GM12878 (cell line): ENCODE measurements at regions not wholly inside any gene's neighbourhood (a gene's known extent, or its start where the extent isn't known, plus 50 kb on each side); places are given as distances from the start of the nearest gene placed in this dataset.

Experiments used
- ATF3 ChIP-seq: IDR thresholded peaks from 2 replicates; pipeline ENCODE4 v1.6.1; 2011; ENCODE audit warnings: low read depth, mild to moderate bottlenecking, low read length, moderate library complexity, borderline replicate concordance; ENCODE audit errors: extremely low read depth
- BCL11A ChIP-seq: IDR thresholded peaks from 2 replicates; pipeline ENCODE4 v1.6.1; 2011; ENCODE audit warnings: low read depth, low read length
- BMI1 ChIP-seq: fragments of 450-650 bp; IDR thresholded peaks from 2 replicates; pipeline ENCODE4 v1.6.1; 2016; ENCODE audit warnings: mild to moderate bottlenecking, moderate library complexity, borderline replicate concordance
- CBFB ChIP-seq: IDR thresholded peaks from 2 replicates; pipeline ENCODE4 v1.6.1; 2016; ENCODE audit warnings: antibody characterized with exemption, low read depth
- CEBPZ ChIP-seq: fragments of 150-350 bp; IDR thresholded peaks from 2 replicates; pipeline ENCODE4 v1.6.1; 2016; ENCODE audit warnings: low read depth, low read length
- CUX1 ChIP-seq: IDR thresholded peaks from 2 replicates; pipeline ENCODE4 v1.6.1; 2012; ENCODE audit warnings: improper control_type of control experiment, low read depth, low read length; ENCODE audit not compliant: insufficient replicate concordance
- DPF2 ChIP-seq: fragments of 450-650 bp; IDR thresholded peaks from 2 replicates; pipeline ENCODE4 v1.6.1; 2017; ENCODE audit warnings: mild to moderate bottlenecking
- EGR1 ChIP-seq, 2 experiments: IDR thresholded peaks; 1 replicate in 1 of 2; 2 replicates in 1 of 2; pipeline ENCODE4 v1.6.1; 2011 to 2012; ENCODE audit warnings: low read depth in 2 of 2, low read length in 2 of 2, borderline replicate concordance in 1 of 2, mild to moderate bottlenecking in 1 of 2, moderate library complexity in 1 of 2
- FOXM1 ChIP-seq: IDR thresholded peaks from 2 replicates; pipeline ENCODE4 v1.6.1; 2012; ENCODE audit warnings: low read depth, mild to moderate bottlenecking, inconsistent platforms, low read length, moderate library complexity
- KDM1A ChIP-seq: fragments of 200-600 bp; sonication (generic); IDR thresholded peaks from 2 replicates; pipeline ENCODE4 v1.6.1; 2016; ENCODE audit warnings: borderline replicate concordance
- KLF5 ChIP-seq: fragments of 450-650 bp; IDR thresholded peaks from 2 replicates; pipeline ENCODE4 v1.6.1; 2014; ENCODE audit warnings: mild to moderate bottlenecking; ENCODE audit not compliant: partially characterized antibody
- MEF2B ChIP-seq: fragments of 450-650 bp; IDR thresholded peaks from 2 replicates; pipeline ENCODE4 v1.6.1; 2018; ENCODE audit warnings: mild to moderate bottlenecking, moderate library complexity; ENCODE audit not compliant: partially characterized antibody, poor library complexity, severe bottlenecking
- NFIC ChIP-seq: IDR thresholded peaks from 2 replicates; pipeline ENCODE4 v1.6.1; 2012; ENCODE audit warnings: low read depth, mild to moderate bottlenecking, inconsistent platforms, low read length, moderate library complexity
- NKRF ChIP-seq: fragments of 450-650 bp; conservative IDR thresholded peaks from 2 replicates; pipeline ENCODE4 v1.6.1; 2017; ENCODE audit warnings: mild to moderate bottlenecking, moderate library complexity
- PML ChIP-seq: IDR thresholded peaks from 2 replicates; pipeline ENCODE4 v1.6.1; 2012; ENCODE audit warnings: low read length, inconsistent platforms
- POLR2AphosphoS5 ChIP-seq: IDR thresholded peaks from 2 replicates; pipeline ENCODE4 v1.6.1; 2011; ENCODE audit warnings: mild to moderate bottlenecking, low read length, inconsistent platforms
- SIX5 ChIP-seq: IDR thresholded peaks from 2 replicates; pipeline ENCODE4 v1.6.1; 2011; ENCODE audit warnings: mild to moderate bottlenecking, low read depth, low read length, moderate library complexity; ENCODE audit not compliant: severe bottlenecking
- YBX1 ChIP-seq: fragments of 450-650 bp; IDR thresholded peaks from 2 replicates; pipeline ENCODE4 v1.6.1; 2016; ENCODE audit warnings: antibody characterized with exemption

GRCh38 chr12:76158518-76159321 is 74.2 kb upstream of the NAP1L1 start (continued):
- TF ChIP-seq ATF3 (no peak), NFIC (peak; percentile 94), KLF5 (peak; percentile 36), PML (peak; percentile 77), MEF2B (peak; percentile 81), POLR2AphosphoS5 (no peak; the same call in 1 of the 2 replicates), YBX1 (no peak), BMI1 (peak; percentile 72; the same call in 1 of the 2 replicates), CEBPZ (no peak), NKRF (peak; percentile 39; the same call in 1 of the 2 replicates), BCL11A (peak; percentile 97), KDM1A (no peak), EGR1 (IDR thresholded peaks at IDR 0.05; ENCODE audit: borderline replicate concordance in 1 of 2, low read depth in 2 of 2, low read length in 2 of 2) (peak in 1 of 2 experiments; percentile 1; a peak in 1 of 3 replicates), SIX5 (no peak), CUX1 (no peak), DPF2 (peak; percentile 97), CBFB (peak; percentile 99), FOXM1 (peak; percentile 96)
